ENCODE measurements at regions not wholly inside any gene's neighbourhood (a gene's known extent, or its start where the extent isn't known, plus 50 kb on each side); places are given as distances from the start of the nearest gene placed in this dataset.
A peak's percentile ranks its signal among the peaks of the same experiment; 100 is the strongest.

GRCh38 chr14:98758440-98758839 is 513.6 kb downstream of the BCL11B start:
- DNase-seq: no peak

- no peak for DNase-seq
Measured at GRCh38 chr14:98761993-98762392, 510.0 kb downstream of the BCL11B start.

GRCh38 chr14:98766818-98767217 is 505.2 kb downstream of the BCL11B start:
- no peak for DNase-seq

GRCh38 chr14:98769326-98769725 is 502.7 kb downstream of the BCL11B start:
- no peak for DNase-seq

- no peak for DNase-seq
Measured at GRCh38 chr14:98770151-98770550, 501.8 kb downstream of the BCL11B start.

- DNase-seq: no peak
Measured at GRCh38 chr14:98773814-98774213, 498.2 kb downstream of the BCL11B start.

- DNase-seq: no peak
Measured at GRCh38 chr14:98775892-98776291, 496.1 kb downstream of the BCL11B start.

- no peak for DNase-seq
Measured at GRCh38 chr14:98782062-98782461, 489.9 kb downstream of the BCL11B start.

- no peak for DNase-seq
Measured at GRCh38 chr14:98785578-98785977, 486.4 kb downstream of the BCL11B start.

GRCh38 chr14:98786456-98786855 is 485.5 kb downstream of the BCL11B start:
- DNase-seq: no peak

GRCh38 chr14:98791661-98792060 is 480.3 kb downstream of the BCL11B start:
- DNase-seq: no peak

- no peak for DNase-seq
Measured at GRCh38 chr14:98792171-98792570, 479.8 kb downstream of the BCL11B start.

- DNase-seq: no peak
Measured at GRCh38 chr14:98798099-98798498, 473.9 kb downstream of the BCL11B start.

- DNase-seq: no peak
Measured at GRCh38 chr14:98799891-98800290, 472.1 kb downstream of the BCL11B start.

GRCh38 chr14:98802044-98802443 is 470.0 kb downstream of the BCL11B start:
- DNase-seq: no peak

GRCh38 chr14:98803196-98803595 is 468.8 kb downstream of the BCL11B start:
- no peak for DNase-seq

GRCh38 chr14:98808494-98809407 is 463.2 kb downstream of the BCL11B start:
- peak; percentile 70 for DNase-seq

GRCh38 chr14:98816195-98816594 is 455.8 kb downstream of the BCL11B start:
- no peak for DNase-seq

GRCh38 chr14:98816720-98817119 is 455.3 kb downstream of the BCL11B start:
- no peak for DNase-seq

GRCh38 chr14:98819132-98819866 is 452.7 kb downstream of the BCL11B start:
- DNase-seq: no peak

GRCh38 chr14:98819867-98820206 is 452.2 kb downstream of the BCL11B start:
- DNase-seq: no peak

- DNase-seq: no peak
Measured at GRCh38 chr14:98822917-98823316, 449.1 kb downstream of the BCL11B start.

GRCh38 chr14:98826618-98827017 is 445.4 kb downstream of the BCL11B start:
- no peak for DNase-seq

- no peak for DNase-seq
Measured at GRCh38 chr14:98834119-98834518, 437.9 kb downstream of the BCL11B start.
